Hepatocyte (in vitro differentiated cells): ENCODE measurements at regions not wholly inside any gene's neighbourhood (a gene's known extent, or its start where the extent isn't known, plus 50 kb on each side); places are given as distances from the start of the nearest gene placed in this dataset.

ENCODE experiments used
- DNase-seq: peaks from one replicate; pipeline ENCODE4 v3.0.0-alpha.2; 2016; ENCODE audit warnings: low spot score
- H2AFZ ChIP-seq: fragments of 200-600 bp; sonication (generic); 2 replicates; pipeline ENCODE4 v1.6.0; 2016; ENCODE audit warnings: antibody characterized with exemption, mild to moderate bottlenecking
- H3K27ac ChIP-seq: fragments of 200-600 bp; sonication (generic); 2 replicates; pipeline ENCODE4 v1.5.1; 2016; ENCODE audit warnings: mild to moderate bottlenecking
- H3K27me3 ChIP-seq: fragments of 200-600 bp; sonication (generic); 2 replicates; pipeline ENCODE4 v1.6.1; 2016
- H3K36me3 ChIP-seq: fragments of 200-600 bp; sonication (generic); replicated peaks from 2 replicates; pipeline ENCODE4 v1.5.1; 2016; ENCODE audit warnings: low read depth; ENCODE audit not compliant: insufficient read depth
- H3K4me1 ChIP-seq: fragments of 200-600 bp; sonication (generic); 2 replicates; pipeline ENCODE4 v1.5.1; 2016; ENCODE audit warnings: mild to moderate bottlenecking, moderate library complexity; ENCODE audit not compliant: insufficient read depth
- H3K4me2 ChIP-seq: fragments of 200-600 bp; sonication (generic); 2 replicates; pipeline ENCODE4 v1.6.0; 2016
- H3K4me3 ChIP-seq: fragments of 200-600 bp; sonication (generic); 2 replicates; pipeline ENCODE4 v1.5.1; 2016; ENCODE audit warnings: mild to moderate bottlenecking
- H3K79me2 ChIP-seq: fragments of 200-600 bp; sonication (generic); 2 replicates; pipeline ENCODE4 v1.6.0; 2017; ENCODE audit warnings: mild to moderate bottlenecking
- H3K9me2 ChIP-seq: fragments of 200-600 bp; sonication (generic); replicated peaks from 2 replicates; pipeline ENCODE4 v1.6.0; 2017; ENCODE audit warnings: mild to moderate bottlenecking; ENCODE audit not compliant: insufficient read depth
- H3K9me3 ChIP-seq: fragments of 200-600 bp; sonication (generic); 2 replicates; pipeline ENCODE4 v1.5.1; 2016; ENCODE audit warnings: low read depth, mild to moderate bottlenecking
- H4K20me1 ChIP-seq: fragments of 200-600 bp; sonication (generic); 2 replicates; pipeline ENCODE4 v1.6.0; 2016; ENCODE audit warnings: mild to moderate bottlenecking; ENCODE audit not compliant: insufficient read depth, poor library complexity, severe bottlenecking
- CTCF ChIP-seq: fragments of 200-600 bp; sonication (generic); IDR thresholded peaks from 2 replicates; pipeline ENCODE4 v1.5.1; 2016; ENCODE audit warnings: antibody characterized with exemption, mild to moderate bottlenecking; ENCODE audit not compliant: poor library complexity
- EZH2 ChIP-seq: fragments of 200-600 bp; sonication (generic); IDR thresholded peaks from 2 replicates; pipeline ENCODE4 v1.6.1; 2016; ENCODE audit warnings: antibody characterized with exemption, mild to moderate bottlenecking, borderline replicate concordance
- EZH2phosphoT487 ChIP-seq: fragments of 200-600 bp; sonication (generic); IDR thresholded peaks from one replicate; pipeline ENCODE4 v1.6.1; 2018; ENCODE audit warnings: antibody characterized with exemption, mild to moderate bottlenecking, low read depth, moderate library complexity; ENCODE audit not compliant: unreplicated experiment, severe bottlenecking
- WGBS: methylation state at CpG from one replicate; pipeline ENCODE4 v1.1.6; 2016; ENCODE audit warnings: low lambda C conversion rate; ENCODE audit errors: missing lambda C conversion rate; 5-methylcytosine and 5-hydroxymethylcytosine counted together

DNA sequence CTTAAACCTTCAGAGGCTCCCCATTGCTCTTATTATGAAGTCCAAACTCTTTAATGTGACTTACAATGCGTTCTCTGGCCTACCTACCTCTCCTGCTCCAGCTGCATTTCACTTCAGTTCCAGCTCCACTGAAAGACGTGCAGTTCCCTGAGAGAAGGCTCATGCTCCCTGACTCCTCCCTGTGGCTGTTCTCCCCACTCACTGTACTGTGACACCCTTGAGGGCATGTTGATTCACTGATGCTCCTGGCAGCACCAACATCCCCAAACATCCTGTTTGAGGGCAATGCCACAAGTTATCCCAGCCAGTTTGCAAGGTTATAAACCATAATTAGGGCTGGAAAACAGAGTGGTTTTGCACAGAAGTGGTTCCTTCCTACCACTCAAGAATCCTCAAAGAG is 111.2 kb downstream of the LSM5 start:
- WGBS: 51% methylated on average over 2 of the region's 2 CpGs
- no peaks in the 10 kb centered on the region for H3K4me1 ChIP-seq
- H3K4me3 ChIP-seq: no peak overlapping the region
- no peaks in the 10 kb centered on the region for H3K9me2 ChIP-seq
- no peaks in the 10 kb centered on the region for H3K27me3 ChIP-seq
- H2AFZ ChIP-seq: no peak overlapping the region
- TF ChIP-seq EZH2 (no peak), CTCF (no peak), EZH2phosphoT487 (no peak)
- DNase-seq: no peak
- no peak overlapping the region for H3K4me2 ChIP-seq
- no peaks in the 10 kb centered on the region for H3K9me3 ChIP-seq
- H3K36me3 ChIP-seq: no peaks in the 10 kb centered on the region
- H3K27ac ChIP-seq: no peak overlapping the region
- no peaks in the 10 kb centered on the region for H4K20me1 ChIP-seq
- H3K79me2 ChIP-seq: no peaks in the 10 kb centered on the region

DNA sequence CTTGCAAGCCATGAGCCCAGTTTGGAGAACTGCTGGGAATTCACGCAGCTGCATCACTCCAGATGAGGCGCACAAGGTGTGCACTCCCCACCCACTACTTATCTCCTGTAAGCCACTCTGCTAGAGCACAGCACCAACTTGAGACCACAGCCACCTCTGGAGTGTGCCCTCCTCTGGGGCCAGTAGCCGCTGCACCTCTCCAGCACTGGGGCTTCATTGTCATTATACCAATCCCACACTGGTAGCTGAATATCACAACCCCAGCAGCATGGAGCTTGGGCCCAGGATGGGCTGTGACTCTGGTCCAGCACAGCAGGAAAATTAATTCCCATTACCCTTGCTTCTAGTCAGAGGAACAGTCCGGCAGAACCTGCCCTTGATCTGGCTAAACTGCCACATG is 125.6 kb downstream of the LSM5 start:
- TF ChIP-seq EZH2 (no peak), EZH2phosphoT487 (no peak), CTCF (no peak)
- peaks cover 9% of the 10 kb centered on the region for H3K27me3 ChIP-seq
- no peak overlapping the region for H3K4me2 ChIP-seq
- no peak for DNase-seq
- WGBS: 93% methylated on average over 4 of the region's 4 CpGs
- H3K27ac ChIP-seq: no peak overlapping the region
- H3K79me2 ChIP-seq: no peaks in the 10 kb centered on the region
- no peaks in the 10 kb centered on the region for H3K9me2 ChIP-seq
- H3K4me1 ChIP-seq: no peaks in the 10 kb centered on the region
- no peaks in the 10 kb centered on the region for H3K9me3 ChIP-seq
- H2AFZ ChIP-seq: no peak overlapping the region
- H3K4me3 ChIP-seq: no peak overlapping the region
- no peaks in the 10 kb centered on the region for H4K20me1 ChIP-seq
- H3K36me3 ChIP-seq: no peaks in the 10 kb centered on the region

DNA sequence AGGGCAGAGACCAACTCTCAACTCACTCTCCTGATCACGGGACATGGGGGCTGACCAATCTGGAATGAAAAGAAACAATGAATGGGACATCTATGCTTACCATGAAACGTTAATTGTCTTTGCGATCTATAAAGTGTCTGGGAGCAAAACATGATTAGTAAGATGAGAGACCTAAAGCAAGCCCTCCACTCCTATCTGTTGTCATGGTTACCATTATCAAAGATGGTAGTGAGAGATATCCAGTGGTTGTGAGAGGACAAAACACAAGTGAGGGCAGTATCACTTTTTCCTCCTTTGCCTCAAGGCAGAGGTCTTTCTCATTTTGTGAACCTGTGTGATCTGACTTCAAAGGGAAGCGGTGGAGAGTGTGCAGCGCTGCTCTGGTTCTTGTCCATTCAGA is 130.1 kb downstream of the LSM5 start:
- no peaks in the 10 kb centered on the region for H3K4me1 ChIP-seq
- DNase-seq: no peak
- no peaks in the 10 kb centered on the region for H3K9me2 ChIP-seq
- H2AFZ ChIP-seq: no peak overlapping the region
- no peak for TF ChIP-seq CTCF
- no peak for TF ChIP-seq EZH2phosphoT487
- TF ChIP-seq EZH2: no peak
- no peak overlapping the region for H3K4me3 ChIP-seq
- no peak overlapping the region for H3K4me2 ChIP-seq
- H3K27ac ChIP-seq: no peak overlapping the region
- H3K27me3 ChIP-seq: peaks cover 9% of the 10 kb centered on the region
- H4K20me1 ChIP-seq: no peaks in the 10 kb centered on the region
- H3K9me3 ChIP-seq: no peaks in the 10 kb centered on the region
- 72% methylated on average over 5 of the region's 5 CpGs for WGBS
- no peaks in the 10 kb centered on the region for H3K79me2 ChIP-seq
- H3K36me3 ChIP-seq: no peaks in the 10 kb centered on the region
